Esophagus squamous epithelium (tissue), 4 donors: ENCODE measurements at regions not wholly inside any gene's neighbourhood (a gene's known extent, or its start where the extent isn't known, plus 50 kb on each side); places are given as distances from the start of the nearest gene placed in this dataset.

Experiments
- POLR2A ChIP-seq, 4 donors: fragments of 450-650 bp; IDR thresholded peaks; one replicate each; pipeline ENCODE4 v1.6.1; 2017; ENCODE audit warnings: antibody characterized with exemption in 4 of 4, mild to moderate bottlenecking in 4 of 4, moderate library complexity in 3 of 4
- TF ChIP-seq, protein P1 (sequence below), 6 experiments: fragments of 450-650 bp in 4 of 6; fragments of 200-600 bp in 2 of 6; sonication (generic) in 2 of 6; IDR thresholded peaks; one replicate each; pipeline ENCODE4 v1.5.1; 2016 to 2019; ENCODE audit warnings: antibody characterized with exemption in 6 of 6, mild to moderate bottlenecking in 4 of 6, moderate library complexity in 4 of 6

DNA sequence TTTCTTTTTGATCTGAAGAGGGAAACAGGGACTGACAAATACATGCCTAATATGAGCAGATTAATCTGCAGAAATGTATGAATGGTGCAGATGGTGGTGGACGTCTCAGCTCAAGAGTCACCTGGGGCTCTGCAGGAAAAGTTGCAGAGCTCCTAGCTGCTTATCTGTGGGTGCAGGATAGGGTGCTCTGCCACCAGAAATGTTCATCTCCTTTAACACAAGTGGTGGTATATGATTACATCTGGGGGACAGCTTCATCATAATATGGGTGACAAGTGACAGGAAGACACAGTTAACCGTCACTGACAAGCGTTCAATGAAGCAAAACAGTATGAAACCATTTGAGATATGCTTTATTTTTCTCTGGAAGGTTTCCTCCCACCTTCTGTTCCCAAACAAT is 121.2 kb upstream of the LINC00305 start:
- TF ChIP-seq, protein P1, sequence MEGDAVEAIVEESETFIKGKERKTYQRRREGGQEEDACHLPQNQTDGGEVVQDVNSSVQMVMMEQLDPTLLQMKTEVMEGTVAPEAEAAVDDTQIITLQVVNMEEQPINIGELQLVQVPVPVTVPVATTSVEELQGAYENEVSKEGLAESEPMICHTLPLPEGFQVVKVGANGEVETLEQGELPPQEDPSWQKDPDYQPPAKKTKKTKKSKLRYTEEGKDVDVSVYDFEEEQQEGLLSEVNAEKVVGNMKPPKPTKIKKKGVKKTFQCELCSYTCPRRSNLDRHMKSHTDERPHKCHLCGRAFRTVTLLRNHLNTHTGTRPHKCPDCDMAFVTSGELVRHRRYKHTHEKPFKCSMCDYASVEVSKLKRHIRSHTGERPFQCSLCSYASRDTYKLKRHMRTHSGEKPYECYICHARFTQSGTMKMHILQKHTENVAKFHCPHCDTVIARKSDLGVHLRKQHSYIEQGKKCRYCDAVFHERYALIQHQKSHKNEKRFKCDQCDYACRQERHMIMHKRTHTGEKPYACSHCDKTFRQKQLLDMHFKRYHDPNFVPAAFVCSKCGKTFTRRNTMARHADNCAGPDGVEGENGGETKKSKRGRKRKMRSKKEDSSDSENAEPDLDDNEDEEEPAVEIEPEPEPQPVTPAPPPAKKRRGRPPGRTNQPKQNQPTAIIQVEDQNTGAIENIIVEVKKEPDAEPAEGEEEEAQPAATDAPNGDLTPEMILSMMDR (IDR thresholded peaks at IDR 0.05) = no peak
- TF ChIP-seq POLR2A (IDR thresholded peaks at IDR 0.05) = no peak
